Endothelial cell of umbilical vein (primary cell): ENCODE measurements at regions not wholly inside any gene's neighbourhood (a gene's known extent, or its start where the extent isn't known, plus 50 kb on each side); places are given as distances from the start of the nearest gene placed in this dataset.
"Not testable (repeated sequence)": the region's sequence is repeated elsewhere in the genome, so short reads cannot be mapped to it uniquely, and the experiment has no call there.

ENCODE experiments used
- EZH2 ChIP-seq: IDR thresholded peaks from 2 replicates; pipeline ENCODE4 v1.6.1; 2012; ENCODE audit warnings: borderline replicate concordance, low read depth, mild to moderate bottlenecking, moderate library complexity, low read length, inconsistent platforms; ENCODE audit not compliant: severe bottlenecking
- FOS ChIP-seq: IDR thresholded peaks from 2 replicates; pipeline ENCODE4 v1.6.1; 2011; ENCODE audit warnings: mild to moderate bottlenecking, low read length, moderate library complexity, borderline replicate concordance; ENCODE audit not compliant: insufficient read depth
- MYC ChIP-seq: IDR thresholded peaks from one replicate; pipeline ENCODE4 v1.6.1; 2011; ENCODE audit warnings: mild to moderate bottlenecking, low read depth, low read length
- POLR2A ChIP-seq: IDR thresholded peaks from 2 replicates; pipeline ENCODE4 v1.6.1; 2012; ENCODE audit warnings: low read depth, mild to moderate bottlenecking, control low read depth, low read length
- POLR2AphosphoS5 ChIP-seq: IDR thresholded peaks from 2 replicates; pipeline ENCODE4 v1.6.1; 2012; ENCODE audit warnings: low read depth, mild to moderate bottlenecking, control low read depth, low read length, moderate library complexity; ENCODE audit not compliant: insufficient read depth
- TF ChIP-seq, protein P1 (sequence below), 2 donors: IDR thresholded peaks; 1 replicate in 1 of 2; 2 replicates in 1 of 2; pipeline ENCODE4 v1.5.1; 2011; ENCODE audit warnings: low read length in 2 of 2, mild to moderate bottlenecking in 2 of 2, moderate library complexity in 2 of 2, control low read depth in 1 of 2, inconsistent platforms in 1 of 2, low read depth in 1 of 2; ENCODE audit not compliant: insufficient read depth in 1 of 2; ENCODE audit errors: extremely low read depth in 1 of 2

DNA sequence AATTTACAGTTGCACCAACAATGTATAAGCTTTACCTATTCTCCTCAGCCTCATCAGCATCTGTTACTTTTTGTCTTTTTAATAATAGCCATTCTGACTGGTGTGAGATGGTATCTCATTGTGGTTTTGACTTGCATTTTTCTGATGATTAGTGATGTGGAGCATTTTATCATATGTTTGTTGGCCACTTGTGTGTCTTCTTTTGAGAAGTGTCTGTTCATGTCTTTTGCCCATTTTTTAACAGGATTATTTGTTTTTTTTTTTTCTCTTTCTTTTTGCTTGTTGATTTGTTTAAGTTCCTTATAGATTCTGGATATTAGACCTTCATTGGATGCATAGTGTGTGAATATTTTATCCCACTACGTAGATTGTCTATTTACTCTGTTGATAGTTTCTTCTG lies 191.3 kb downstream of the VAPA start:
- TF ChIP-seq, protein P1, sequence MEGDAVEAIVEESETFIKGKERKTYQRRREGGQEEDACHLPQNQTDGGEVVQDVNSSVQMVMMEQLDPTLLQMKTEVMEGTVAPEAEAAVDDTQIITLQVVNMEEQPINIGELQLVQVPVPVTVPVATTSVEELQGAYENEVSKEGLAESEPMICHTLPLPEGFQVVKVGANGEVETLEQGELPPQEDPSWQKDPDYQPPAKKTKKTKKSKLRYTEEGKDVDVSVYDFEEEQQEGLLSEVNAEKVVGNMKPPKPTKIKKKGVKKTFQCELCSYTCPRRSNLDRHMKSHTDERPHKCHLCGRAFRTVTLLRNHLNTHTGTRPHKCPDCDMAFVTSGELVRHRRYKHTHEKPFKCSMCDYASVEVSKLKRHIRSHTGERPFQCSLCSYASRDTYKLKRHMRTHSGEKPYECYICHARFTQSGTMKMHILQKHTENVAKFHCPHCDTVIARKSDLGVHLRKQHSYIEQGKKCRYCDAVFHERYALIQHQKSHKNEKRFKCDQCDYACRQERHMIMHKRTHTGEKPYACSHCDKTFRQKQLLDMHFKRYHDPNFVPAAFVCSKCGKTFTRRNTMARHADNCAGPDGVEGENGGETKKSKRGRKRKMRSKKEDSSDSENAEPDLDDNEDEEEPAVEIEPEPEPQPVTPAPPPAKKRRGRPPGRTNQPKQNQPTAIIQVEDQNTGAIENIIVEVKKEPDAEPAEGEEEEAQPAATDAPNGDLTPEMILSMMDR (IDR thresholded peaks at IDR 0.05; ENCODE audit: extremely low read depth in 1 of 2, insufficient read depth in 1 of 2, low read depth in 1 of 2, low read length in 2 of 2), result not testable (repeated sequence)
- not testable (repeated sequence) for TF ChIP-seq POLR2AphosphoS5, FOS, EZH2, POLR2A, MYC
